GM21737 (cell line): ENCODE measurements at regions not wholly inside any gene's neighbourhood (a gene's known extent, or its start where the extent isn't known, plus 50 kb on each side); places are given as distances from the start of the nearest gene placed in this dataset.
"Not testable (repeated sequence)": the region's sequence is repeated elsewhere in the genome, so short reads cannot be mapped to it uniquely, and the experiment has no call there.

Source experiments
- ATAC-seq: cut with Tn5 transposase; IDR thresholded peaks from one replicate; pipeline ENCODE4 v1.9.1; 2021; ENCODE audit warnings: mild to moderate bottlenecking, moderate library complexity; ENCODE audit not compliant: unreplicated experiment

- not testable (repeated sequence) for ATAC-seq
Measured at GRCh38 chrX:42157923-42158322, 234.6 kb upstream of the CASK start.

- ATAC-seq, result no peak
Measured at GRCh38 chrX:42151808-42152207, 228.5 kb upstream of the CASK start.

- ATAC-seq, result no peak
Measured at GRCh38 chrX:42149765-42150164, 226.4 kb upstream of the CASK start.

GRCh38 chrX:42149281-42149680 is 225.9 kb upstream of the CASK start:
- no peak for ATAC-seq

- no peak for ATAC-seq
Measured at GRCh38 chrX:42143866-42144592, 220.7 kb upstream of the CASK start.

GRCh38 chrX:42140320-42140719 is 217.0 kb upstream of the CASK start:
- no peak for ATAC-seq

GRCh38 chrX:42135583-42136228 is 212.4 kb upstream of the CASK start:
- no peak for ATAC-seq

- ATAC-seq, result no peak
Measured at GRCh38 chrX:42131856-42132255, 208.5 kb upstream of the CASK start.

GRCh38 chrX:42129022-42129940 is 205.9 kb upstream of the CASK start:
- ATAC-seq, result no peak

GRCh38 chrX:42128587-42128986 is 205.2 kb upstream of the CASK start:
- ATAC-seq, result no peak

GRCh38 chrX:42128020-42128419 is 204.7 kb upstream of the CASK start:
- peak; percentile 70 for ATAC-seq

- ATAC-seq, result peak; percentile 20
Measured at GRCh38 chrX:42127563-42127962, 204.2 kb upstream of the CASK start.

GRCh38 chrX:42123369-42123768 is 200.0 kb upstream of the CASK start:
- no peak for ATAC-seq

GRCh38 chrX:42119076-42119475 is 195.7 kb upstream of the CASK start:
- ATAC-seq, result no peak

GRCh38 chrX:42117318-42117717 is 194.0 kb upstream of the CASK start:
- ATAC-seq, result no peak

GRCh38 chrX:42109428-42109827 is 186.1 kb upstream of the CASK start:
- no peak for ATAC-seq

GRCh38 chrX:42107495-42108488 is 184.4 kb upstream of the CASK start:
- no peak for ATAC-seq

GRCh38 chrX:42106556-42106955 is 183.2 kb upstream of the CASK start:
- no peak for ATAC-seq

- ATAC-seq, result no peak
Measured at GRCh38 chrX:42102586-42103282, 179.4 kb upstream of the CASK start.

- ATAC-seq, result no peak
Measured at GRCh38 chrX:42098900-42099299, 175.5 kb upstream of the CASK start.
